ENCODE measurements at regions not wholly inside any gene's neighbourhood (a gene's known extent, or its start where the extent isn't known, plus 50 kb on each side); places are given as distances from the start of the nearest gene placed in this dataset.

DNA sequence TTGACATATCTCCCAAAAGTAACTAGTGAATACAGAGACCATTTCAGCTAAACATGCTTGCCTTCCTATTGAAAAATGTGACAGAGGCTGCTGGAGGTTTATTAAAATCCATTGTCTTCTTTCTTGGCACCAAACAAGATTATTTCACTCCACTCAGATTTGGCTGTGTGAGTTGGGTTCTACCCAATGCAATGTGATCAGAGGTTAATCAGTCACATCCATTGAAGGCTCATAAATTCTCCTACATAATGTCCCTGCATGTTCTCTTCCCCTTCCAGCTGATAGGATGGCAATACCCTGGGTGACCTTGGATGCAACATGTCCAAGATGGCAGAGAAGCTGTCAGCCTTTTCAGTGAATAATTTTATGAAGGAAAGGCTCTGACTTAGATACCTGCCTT is 54.5 kb downstream of the TKTL2 start:
- TF ChIP-seq, protein P1, sequence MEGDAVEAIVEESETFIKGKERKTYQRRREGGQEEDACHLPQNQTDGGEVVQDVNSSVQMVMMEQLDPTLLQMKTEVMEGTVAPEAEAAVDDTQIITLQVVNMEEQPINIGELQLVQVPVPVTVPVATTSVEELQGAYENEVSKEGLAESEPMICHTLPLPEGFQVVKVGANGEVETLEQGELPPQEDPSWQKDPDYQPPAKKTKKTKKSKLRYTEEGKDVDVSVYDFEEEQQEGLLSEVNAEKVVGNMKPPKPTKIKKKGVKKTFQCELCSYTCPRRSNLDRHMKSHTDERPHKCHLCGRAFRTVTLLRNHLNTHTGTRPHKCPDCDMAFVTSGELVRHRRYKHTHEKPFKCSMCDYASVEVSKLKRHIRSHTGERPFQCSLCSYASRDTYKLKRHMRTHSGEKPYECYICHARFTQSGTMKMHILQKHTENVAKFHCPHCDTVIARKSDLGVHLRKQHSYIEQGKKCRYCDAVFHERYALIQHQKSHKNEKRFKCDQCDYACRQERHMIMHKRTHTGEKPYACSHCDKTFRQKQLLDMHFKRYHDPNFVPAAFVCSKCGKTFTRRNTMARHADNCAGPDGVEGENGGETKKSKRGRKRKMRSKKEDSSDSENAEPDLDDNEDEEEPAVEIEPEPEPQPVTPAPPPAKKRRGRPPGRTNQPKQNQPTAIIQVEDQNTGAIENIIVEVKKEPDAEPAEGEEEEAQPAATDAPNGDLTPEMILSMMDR (IDR thresholded peaks at IDR 0.05; ENCODE audit: low read depth, low read length), result no peak
- H3K4me3 ChIP-seq (ENCODE audit: low read depth, low read length), result no peak overlapping the region
- in situ Hi-C loops (cut with HindIII; ENCODE audit: low sequenced_read_pairs), result no loop called here
- DNase-seq (ENCODE audit: low read depth, low spot score), result no peak

DNA sequence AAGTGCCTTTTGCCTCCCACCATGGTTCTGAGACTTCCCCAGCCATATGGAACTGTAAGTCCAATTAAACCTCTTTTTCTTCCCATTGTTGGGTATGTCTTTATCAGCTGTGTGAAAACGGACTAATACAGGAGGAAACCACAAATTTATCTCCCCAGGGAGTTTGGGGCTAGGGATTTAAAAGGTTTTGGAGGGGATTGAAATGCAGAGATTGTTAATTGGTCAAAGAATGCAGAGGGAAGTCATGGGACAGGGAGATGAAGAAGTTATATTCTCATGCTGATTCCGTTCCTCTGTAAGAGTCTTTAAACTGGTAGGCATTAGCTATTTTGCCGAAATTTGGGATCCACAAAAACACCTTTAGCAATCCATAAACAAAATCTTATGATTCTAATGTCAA is 57.9 kb downstream of the TKTL2 start:
- H3K4me3 ChIP-seq (ENCODE audit: low read depth, low read length), result no peak overlapping the region
- TF ChIP-seq, protein P1 (IDR thresholded peaks at IDR 0.05; ENCODE audit: low read depth, low read length), result no peak
- in situ Hi-C loops (cut with HindIII; ENCODE audit: low sequenced_read_pairs), result no loop called here
- no peak for DNase-seq (ENCODE audit: low read depth, low spot score)

DNA sequence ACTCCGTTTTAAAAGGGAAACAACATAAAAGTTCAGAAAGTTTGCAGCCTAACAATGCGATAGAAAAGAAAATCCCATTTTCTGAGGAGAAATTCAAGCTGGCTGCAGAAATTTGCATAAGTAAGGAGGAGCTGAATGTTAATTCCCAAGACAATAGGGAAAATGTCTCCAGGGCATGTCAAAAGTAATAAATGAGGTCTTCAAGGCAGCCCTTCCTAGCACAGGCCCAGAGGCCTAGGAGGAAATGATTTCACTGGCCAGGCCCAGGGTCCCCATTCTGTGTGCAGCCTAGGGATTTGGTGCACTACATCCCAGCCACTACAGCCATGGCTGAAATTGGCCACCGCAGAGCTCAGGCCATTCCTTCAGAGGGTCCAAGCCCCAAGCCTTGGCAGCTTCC is 59.3 kb downstream of the TKTL2 start:
- DNase-seq (ENCODE audit: low read depth, low spot score), result no peak
- H3K4me3 ChIP-seq (ENCODE audit: low read depth, low read length), result no peak overlapping the region
- in situ Hi-C loops (cut with HindIII; ENCODE audit: low sequenced_read_pairs), result no loop called here
- TF ChIP-seq, protein P1 (IDR thresholded peaks at IDR 0.05; ENCODE audit: low read depth, low read length), result no peak

DNA sequence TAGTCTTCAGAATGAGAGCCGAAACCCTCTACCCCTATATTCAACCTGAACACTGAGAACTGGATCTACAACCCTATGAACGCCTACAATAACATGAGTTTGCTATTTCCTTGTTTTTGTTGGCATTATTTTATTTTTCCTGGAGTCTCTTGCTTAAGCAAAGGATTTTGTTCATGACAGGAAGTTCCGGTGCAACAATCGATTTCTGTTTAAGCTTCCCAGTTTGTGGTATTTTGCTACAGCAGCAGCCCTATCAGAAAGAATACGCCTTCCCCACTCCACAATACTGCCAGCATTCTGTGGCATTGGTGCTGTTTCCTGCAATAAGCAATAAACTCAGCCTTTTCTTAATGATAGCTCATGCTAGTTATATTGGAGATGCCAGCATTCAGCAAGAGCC is 60.9 kb downstream of the NPY5R start:
- no peak overlapping the region for H3K4me3 ChIP-seq (ENCODE audit: low read depth, low read length)
- DNase-seq (ENCODE audit: low read depth, low spot score), result peak; percentile 1
- in situ Hi-C loops (cut with HindIII; ENCODE audit: low sequenced_read_pairs), result no loop called here
- TF ChIP-seq, protein P1 (IDR thresholded peaks at IDR 0.05; ENCODE audit: low read depth, low read length), result no peak

DNA sequence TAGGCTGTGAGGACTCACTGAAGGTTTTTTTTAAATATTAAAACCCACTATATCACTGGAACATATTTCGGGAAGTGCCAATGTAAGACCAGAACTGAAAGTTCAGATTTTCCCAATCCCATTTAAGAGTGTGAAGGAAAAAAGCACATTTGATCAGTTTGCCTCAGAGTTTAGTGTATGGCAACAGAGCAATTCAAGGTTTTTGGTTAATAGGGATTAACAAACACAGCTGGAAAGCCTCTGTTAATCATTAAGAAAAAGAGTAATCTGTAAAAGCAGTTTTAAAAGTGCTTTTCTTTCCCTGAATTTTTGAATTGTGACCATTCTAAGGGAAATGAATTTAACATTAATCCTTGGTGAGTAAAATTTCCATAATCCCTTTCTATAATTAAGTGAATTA is 60.4 kb downstream of the NPY5R start:
- no peak for DNase-seq (ENCODE audit: low read depth, low spot score)
- H3K4me3 ChIP-seq (ENCODE audit: low read depth, low read length), result no peak overlapping the region
- TF ChIP-seq, protein P1 (IDR thresholded peaks at IDR 0.05; ENCODE audit: low read depth, low read length), result no peak
- in situ Hi-C loops (cut with HindIII; ENCODE audit: low sequenced_read_pairs), result no loop called here

Data from astrocyte of the spinal cord (primary cell).